HL-60 (cell line): ENCODE measurements at regions not wholly inside any gene's neighbourhood (a gene's known extent, or its start where the extent isn't known, plus 50 kb on each side); places are given as distances from the start of the nearest gene placed in this dataset.

Experiments
- GABPA ChIP-seq: IDR thresholded peaks from 2 replicates; pipeline ENCODE4 v1.6.1; 2012; ENCODE audit warnings: low read depth
- POLR2AphosphoS5 ChIP-seq: IDR thresholded peaks from 2 replicates; pipeline ENCODE4 v1.6.1; 2012; ENCODE audit warnings: low read depth
- REST ChIP-seq: IDR thresholded peaks from 2 replicates; pipeline ENCODE4 v1.6.1; 2012; ENCODE audit warnings: low read depth; ENCODE audit not compliant: insufficient replicate concordance
- SPI1 ChIP-seq: IDR thresholded peaks from 2 replicates; pipeline ENCODE4 v1.6.1; 2012; ENCODE audit warnings: low read depth, mild to moderate bottlenecking, borderline replicate concordance
- TF ChIP-seq, protein P1 (sequence below): IDR thresholded peaks from one replicate; pipeline ENCODE4 v1.5.1; 2011; ENCODE audit warnings: low read length, control low read depth, inconsistent platforms; ENCODE audit not compliant: insufficient read depth

DNA sequence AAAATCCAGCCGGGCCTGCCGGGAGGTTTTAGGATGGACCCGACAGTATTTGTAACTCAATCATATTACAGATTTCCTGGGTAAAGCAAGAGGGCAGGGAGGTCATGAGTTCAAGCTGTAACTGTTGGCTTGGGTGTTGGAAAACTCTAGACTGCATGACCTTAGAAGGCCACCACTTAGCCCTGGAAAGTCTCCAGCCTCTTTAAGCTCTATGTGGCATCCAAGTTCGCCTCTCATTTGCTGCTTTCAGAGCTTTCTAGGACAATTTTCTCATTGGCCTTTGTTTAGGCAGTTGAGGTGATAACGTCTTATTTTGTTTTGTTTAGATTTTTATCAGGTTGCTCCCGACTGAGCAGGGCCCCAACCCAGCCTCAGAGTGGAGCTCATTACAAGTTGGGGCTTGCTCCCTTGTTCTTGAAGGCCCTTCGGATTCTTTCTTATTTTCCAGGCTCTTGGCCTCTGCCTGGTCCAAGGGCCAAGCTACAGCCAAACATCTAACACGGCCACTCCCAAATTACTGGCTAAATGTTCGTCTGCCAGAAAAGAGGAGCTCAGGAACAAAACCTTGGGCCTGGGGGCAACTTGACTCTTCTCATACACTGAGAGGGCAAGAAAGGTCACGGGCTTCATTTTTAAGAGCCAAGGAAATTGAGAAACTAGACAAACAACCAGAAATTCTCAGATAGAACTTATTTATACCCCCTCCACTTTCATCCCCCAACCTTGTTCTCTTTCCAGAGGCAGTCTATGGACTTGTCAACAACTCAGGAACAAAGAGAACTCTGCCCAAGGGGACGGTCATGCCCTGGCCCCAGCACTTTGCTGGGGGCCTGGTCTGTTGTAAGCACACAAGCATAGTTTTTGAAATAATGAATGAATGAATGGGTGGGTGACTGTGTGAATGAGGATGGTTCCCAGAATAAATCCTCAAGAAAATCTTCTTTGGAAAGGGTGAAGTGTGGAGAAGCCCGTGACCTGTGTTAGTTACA is 526.9 kb downstream of the BNC2 start:
- TF ChIP-seq, protein P1, sequence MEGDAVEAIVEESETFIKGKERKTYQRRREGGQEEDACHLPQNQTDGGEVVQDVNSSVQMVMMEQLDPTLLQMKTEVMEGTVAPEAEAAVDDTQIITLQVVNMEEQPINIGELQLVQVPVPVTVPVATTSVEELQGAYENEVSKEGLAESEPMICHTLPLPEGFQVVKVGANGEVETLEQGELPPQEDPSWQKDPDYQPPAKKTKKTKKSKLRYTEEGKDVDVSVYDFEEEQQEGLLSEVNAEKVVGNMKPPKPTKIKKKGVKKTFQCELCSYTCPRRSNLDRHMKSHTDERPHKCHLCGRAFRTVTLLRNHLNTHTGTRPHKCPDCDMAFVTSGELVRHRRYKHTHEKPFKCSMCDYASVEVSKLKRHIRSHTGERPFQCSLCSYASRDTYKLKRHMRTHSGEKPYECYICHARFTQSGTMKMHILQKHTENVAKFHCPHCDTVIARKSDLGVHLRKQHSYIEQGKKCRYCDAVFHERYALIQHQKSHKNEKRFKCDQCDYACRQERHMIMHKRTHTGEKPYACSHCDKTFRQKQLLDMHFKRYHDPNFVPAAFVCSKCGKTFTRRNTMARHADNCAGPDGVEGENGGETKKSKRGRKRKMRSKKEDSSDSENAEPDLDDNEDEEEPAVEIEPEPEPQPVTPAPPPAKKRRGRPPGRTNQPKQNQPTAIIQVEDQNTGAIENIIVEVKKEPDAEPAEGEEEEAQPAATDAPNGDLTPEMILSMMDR: no peak
- TF ChIP-seq GABPA: no peak
- TF ChIP-seq POLR2AphosphoS5: no peak
- no peak for TF ChIP-seq REST
- no peak for TF ChIP-seq SPI1
